GM21717 (cell line): ENCODE measurements at regions not wholly inside any gene's neighbourhood (a gene's known extent, or its start where the extent isn't known, plus 50 kb on each side); places are given as distances from the start of the nearest gene placed in this dataset.

Experiments used
- ATAC-seq: cut with Tn5 transposase; IDR thresholded peaks from one replicate; pipeline ENCODE4 v1.9.1; 2021; ENCODE audit warnings: mild to moderate bottlenecking, moderate library complexity; ENCODE audit not compliant: unreplicated experiment

- ATAC-seq: no peak
Observed at GRCh38 chr20:48571949-48572847, 255.6 kb downstream of the PREX1 start.

GRCh38 chr20:48569679-48570078, 258.1 kb downstream of the PREX1 start:
- ATAC-seq: no peak

- ATAC-seq: no peak
Observed at GRCh38 chr20:48568520-48568919, 259.3 kb downstream of the PREX1 start.

- ATAC-seq: no peak
Observed at GRCh38 chr20:48567145-48567544, 260.7 kb downstream of the PREX1 start.

- no peak for ATAC-seq
Observed at GRCh38 chr20:48564982-48565539, 262.7 kb downstream of the PREX1 start.

GRCh38 chr20:48563191-48563870, 264.5 kb downstream of the PREX1 start:
- no peak for ATAC-seq

GRCh38 chr20:48562586-48563116, 265.1 kb downstream of the PREX1 start:
- ATAC-seq: no peak

- ATAC-seq: no peak
Observed at GRCh38 chr20:48558906-48559305, 268.9 kb downstream of the PREX1 start.

GRCh38 chr20:48557380-48557779, 270.4 kb downstream of the PREX1 start:
- ATAC-seq: no peak

- ATAC-seq: no peak
Observed at GRCh38 chr20:48556956-48557355, 270.8 kb downstream of the PREX1 start.

GRCh38 chr20:48552550-48552949, 275.2 kb downstream of the PREX1 start:
- ATAC-seq: no peak

- ATAC-seq: no peak
Observed at GRCh38 chr20:48550814-48551213, 277.0 kb downstream of the PREX1 start.

- ATAC-seq: no peak
Observed at GRCh38 chr20:48547664-48548063, 280.1 kb downstream of the PREX1 start.

- ATAC-seq: no peak
Observed at GRCh38 chr20:48544402-48545339, 283.1 kb downstream of the PREX1 start.

GRCh38 chr20:48541581-48542071, 286.2 kb downstream of the PREX1 start:
- no peak for ATAC-seq

GRCh38 chr20:48538856-48539255, 288.9 kb downstream of the PREX1 start:
- no peak for ATAC-seq

- no peak for ATAC-seq
Observed at GRCh38 chr20:48538058-48538825, 289.6 kb downstream of the PREX1 start.

- no peak for ATAC-seq
Observed at GRCh38 chr20:48536206-48536605, 291.6 kb downstream of the PREX1 start.

GRCh38 chr20:48535556-48535955, 292.2 kb downstream of the PREX1 start:
- no peak for ATAC-seq

GRCh38 chr20:48532028-48532427, 295.8 kb downstream of the PREX1 start:
- no peak for ATAC-seq
